WI38 (cell line): ENCODE measurements at regions not wholly inside any gene's neighbourhood (a gene's known extent, or its start where the extent isn't known, plus 50 kb on each side); places are given as distances from the start of the nearest gene placed in this dataset.

Experiments used
- H3K4me3 ChIP-seq: 2 replicates; pipeline ENCODE4 v1.5.1; 2011; ENCODE audit warnings: low read depth, mild to moderate bottlenecking, control low read depth, low read length
- TF ChIP-seq, protein P1 (sequence below): IDR thresholded peaks from 2 replicates; pipeline ENCODE4 v1.5.1; 2012; ENCODE audit warnings: low read depth, mild to moderate bottlenecking, control low read depth, low read length

DNA sequence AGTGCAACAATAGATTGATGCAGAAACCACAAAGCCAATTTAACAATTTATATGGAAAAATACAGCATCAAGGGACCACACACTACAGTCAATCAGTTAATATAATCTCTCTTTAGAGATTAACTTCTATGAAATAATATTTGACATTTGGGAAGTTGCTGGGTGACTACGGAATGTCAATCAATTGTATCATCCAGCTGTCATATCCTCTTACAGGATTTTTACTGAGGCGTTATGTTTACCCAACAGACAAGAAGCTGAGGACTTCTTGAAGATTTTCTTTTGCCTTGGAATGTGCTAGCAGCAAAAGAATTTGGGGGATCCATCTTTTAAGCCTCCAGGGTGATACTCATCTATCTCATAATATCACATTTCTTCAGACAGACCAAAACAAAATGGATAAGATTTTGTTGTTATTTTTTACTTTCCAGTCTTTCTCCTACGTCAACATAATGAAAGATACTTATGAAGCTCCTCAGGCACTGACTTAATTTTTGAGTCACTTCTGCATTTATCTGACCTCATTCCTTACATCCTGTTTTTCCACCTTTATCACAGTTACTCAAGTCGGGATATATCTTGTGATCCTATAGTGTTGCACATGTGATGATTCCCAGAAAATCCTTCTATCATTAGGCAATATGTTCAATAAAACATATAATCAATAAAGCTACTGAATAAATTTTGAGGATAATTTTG is 227.2 kb upstream of the SPHKAP start:
- TF ChIP-seq, protein P1, sequence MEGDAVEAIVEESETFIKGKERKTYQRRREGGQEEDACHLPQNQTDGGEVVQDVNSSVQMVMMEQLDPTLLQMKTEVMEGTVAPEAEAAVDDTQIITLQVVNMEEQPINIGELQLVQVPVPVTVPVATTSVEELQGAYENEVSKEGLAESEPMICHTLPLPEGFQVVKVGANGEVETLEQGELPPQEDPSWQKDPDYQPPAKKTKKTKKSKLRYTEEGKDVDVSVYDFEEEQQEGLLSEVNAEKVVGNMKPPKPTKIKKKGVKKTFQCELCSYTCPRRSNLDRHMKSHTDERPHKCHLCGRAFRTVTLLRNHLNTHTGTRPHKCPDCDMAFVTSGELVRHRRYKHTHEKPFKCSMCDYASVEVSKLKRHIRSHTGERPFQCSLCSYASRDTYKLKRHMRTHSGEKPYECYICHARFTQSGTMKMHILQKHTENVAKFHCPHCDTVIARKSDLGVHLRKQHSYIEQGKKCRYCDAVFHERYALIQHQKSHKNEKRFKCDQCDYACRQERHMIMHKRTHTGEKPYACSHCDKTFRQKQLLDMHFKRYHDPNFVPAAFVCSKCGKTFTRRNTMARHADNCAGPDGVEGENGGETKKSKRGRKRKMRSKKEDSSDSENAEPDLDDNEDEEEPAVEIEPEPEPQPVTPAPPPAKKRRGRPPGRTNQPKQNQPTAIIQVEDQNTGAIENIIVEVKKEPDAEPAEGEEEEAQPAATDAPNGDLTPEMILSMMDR: no peak
- no peak overlapping the region for H3K4me3 ChIP-seq

DNA sequence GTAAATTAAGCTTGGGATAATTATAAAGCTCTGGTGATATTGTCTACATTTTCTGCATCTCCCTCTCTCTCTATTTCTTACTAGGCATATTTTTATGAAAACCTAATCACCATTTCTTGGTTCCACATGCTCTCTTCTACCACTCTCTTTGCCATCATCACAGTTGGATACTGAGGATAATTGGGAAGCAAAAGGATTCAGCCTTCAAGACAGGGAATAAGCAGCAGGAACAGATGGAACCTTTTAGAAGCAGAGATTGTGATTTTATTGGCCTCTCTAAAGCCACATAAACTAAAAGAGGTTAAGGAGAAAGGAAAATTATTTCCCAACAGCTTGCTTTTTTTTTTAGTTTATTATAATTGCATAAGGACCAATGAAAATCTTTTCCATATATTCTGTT is 226.3 kb upstream of the SPHKAP start:
- no peak overlapping the region for H3K4me3 ChIP-seq
- TF ChIP-seq, protein P1: no peak

DNA sequence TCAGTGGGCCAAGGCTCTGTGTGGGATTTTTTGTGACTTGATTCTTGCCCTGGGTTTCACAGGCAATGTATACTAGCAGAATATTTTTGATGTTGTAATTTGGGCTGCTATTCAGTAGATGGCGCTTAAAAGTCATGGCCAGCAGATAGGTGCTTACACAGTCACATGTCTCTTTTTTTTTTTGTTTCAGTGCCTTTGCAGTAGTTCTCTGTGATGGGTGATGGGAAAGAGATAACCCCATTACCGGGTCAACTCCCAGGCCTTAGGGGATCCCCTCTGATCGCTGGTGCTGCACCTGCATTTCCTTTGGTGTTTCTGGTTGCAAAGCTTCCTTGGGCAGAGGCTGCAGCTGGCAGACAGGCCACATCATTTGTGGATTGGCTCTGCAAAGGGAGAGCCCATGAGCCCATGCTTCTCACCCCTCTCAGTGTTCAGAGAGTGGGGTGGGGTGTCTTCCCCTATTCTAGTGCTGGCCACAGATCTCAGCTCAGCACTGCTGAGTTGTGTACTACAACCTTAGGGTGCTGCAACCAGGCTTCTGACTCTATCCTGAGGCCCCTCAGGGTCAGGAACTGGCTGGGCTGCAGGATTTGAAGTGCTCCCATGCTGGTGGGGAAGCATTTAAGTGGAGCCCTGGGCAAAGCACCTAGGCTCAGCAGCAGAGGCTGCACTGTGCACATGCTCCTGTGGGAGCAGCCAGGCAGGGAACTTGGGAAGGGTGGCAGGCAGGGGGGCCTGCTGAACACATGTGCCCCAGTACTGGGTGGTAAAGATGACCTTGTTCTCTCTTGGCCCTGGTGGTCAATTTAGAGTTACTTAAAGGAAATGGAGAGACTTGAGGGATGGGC is 219.8 kb upstream of the SPHKAP start:
- TF ChIP-seq, protein P1: no peak
- H3K4me3 ChIP-seq: no peak overlapping the region

DNA sequence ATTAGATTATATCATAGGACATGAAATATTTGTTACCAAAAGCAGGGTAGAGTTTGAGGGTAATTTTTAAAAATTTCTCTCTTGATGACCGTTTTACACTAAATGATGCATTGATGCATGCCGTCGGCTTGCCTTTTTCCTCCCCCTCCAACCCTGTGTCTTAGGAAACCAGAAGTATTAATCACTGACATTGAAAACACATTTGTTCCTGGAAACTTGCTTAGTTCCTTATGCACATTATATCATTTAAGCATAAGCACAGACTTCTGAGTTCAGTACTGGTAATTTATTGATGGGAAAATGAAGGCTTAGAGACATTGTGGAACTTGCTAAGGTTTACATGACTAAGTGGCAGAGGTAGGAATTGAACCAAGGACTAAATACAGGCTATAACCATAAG is 206.3 kb upstream of the SPHKAP start:
- no peak overlapping the region for H3K4me3 ChIP-seq
- TF ChIP-seq, protein P1: no peak

DNA sequence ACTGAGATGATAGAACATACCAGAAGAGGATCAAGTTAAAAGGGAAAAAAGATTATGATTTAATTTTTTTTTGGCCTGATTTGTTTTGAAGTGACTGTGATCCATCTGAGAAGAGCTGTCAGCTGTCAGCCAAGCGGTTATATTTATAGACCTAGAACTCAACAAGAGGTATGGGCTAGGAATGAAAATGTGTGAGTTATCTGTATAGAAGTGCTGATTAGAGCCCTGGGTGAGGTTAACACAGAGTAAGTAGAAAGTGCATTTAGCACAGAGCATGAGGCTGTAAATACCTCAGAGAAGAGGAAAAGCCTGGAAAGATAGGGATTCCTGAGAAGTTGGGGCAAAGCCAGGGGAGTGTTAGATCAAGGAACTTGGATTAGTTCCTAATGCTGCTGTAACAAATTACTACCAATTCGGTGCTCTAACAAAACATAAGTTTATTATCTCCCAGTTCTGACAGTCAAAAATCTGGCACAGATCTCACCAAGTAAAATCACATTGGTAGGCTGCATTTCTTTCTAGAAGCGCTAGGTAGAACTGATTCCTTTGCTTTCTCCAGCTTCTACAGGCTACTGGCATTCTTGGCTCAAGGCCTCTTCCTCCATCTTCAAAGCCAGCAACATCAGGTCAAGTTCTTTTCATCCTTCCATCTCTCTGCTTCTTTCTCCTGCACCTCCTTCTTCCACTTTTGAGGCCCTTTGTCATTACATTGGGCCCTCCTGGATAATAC is 197.4 kb upstream of the SPHKAP start:
- no peak overlapping the region for H3K4me3 ChIP-seq
- TF ChIP-seq, protein P1: no peak

DNA sequence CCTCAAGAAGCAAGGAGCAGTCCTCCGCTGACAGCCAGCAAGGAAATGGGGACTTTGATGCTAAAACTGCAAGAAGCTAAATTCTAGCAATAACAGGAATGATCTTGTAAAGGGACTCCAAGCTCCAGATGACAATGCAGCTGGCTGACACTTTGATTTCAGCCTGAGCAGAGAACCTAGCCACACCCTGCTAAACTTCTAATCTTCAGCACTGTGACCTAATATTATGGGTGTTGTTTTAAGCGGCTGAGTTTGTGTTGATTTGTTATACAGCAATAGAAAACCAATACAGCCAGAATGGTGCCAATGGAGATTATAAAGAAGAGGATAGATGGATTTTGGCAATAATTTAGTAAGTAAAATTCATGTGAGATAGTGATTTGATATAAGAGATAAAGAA is 196.7 kb upstream of the SPHKAP start:
- TF ChIP-seq, protein P1: no peak
- H3K4me3 ChIP-seq: no peak overlapping the region
